H1 (cell line): ENCODE measurements at regions not wholly inside any gene's neighbourhood (a gene's known extent, or its start where the extent isn't known, plus 50 kb on each side); places are given as distances from the start of the nearest gene placed in this dataset.

Experiments
- CTCF ChIA-PET: fragments of 300-600 bp; sonication (Branson Sonifier 250); formaldehyde crosslinking; loops from one replicate; lab custom pipeline; 2021; ENCODE audit not compliant: partially characterized antibody; lab: Charles Lee
- POLR2A ChIA-PET: fragments of 300-600 bp; sonication (Branson Sonifier 250); formaldehyde crosslinking; loops from one replicate; lab custom pipeline; 2021; ENCODE audit warnings: inconsistent platforms; ENCODE audit not compliant: partially characterized antibody; lab: Charles Lee
- DNase-seq, 2 experiments: peaks; one replicate each; pipeline versions ENCODE4 v3.0.0 to v3.0.0-alpha.2; 2010 to 2022; ENCODE audit warnings: low spot score in 2 of 2, low read depth in 1 of 2, mixed read lengths in 1 of 2
- FAIRE-seq: peaks from 2 replicates; lab custom pipeline; 2011; peaks lifted over from hg19 to GRCh38; lab: Jason Lieb, UNC
- H2AFZ ChIP-seq: 2 replicates; pipeline ENCODE4 v1.8.1; 2012; ENCODE audit warnings: low read length, inconsistent platforms
- H2AK5ac ChIP-seq: 2 replicates; pipeline ENCODE4 v1.6.1; 2013; ENCODE audit warnings: low read depth, low read length
- H2BK120ac ChIP-seq: replicated peaks from 2 replicates; pipeline ENCODE3; 2013; ENCODE audit warnings: low read depth, low read length, inconsistent platforms
- H2BK12ac ChIP-seq: 2 replicates; pipeline ENCODE4 v1.6.1; 2013; ENCODE audit warnings: low read depth, low read length
- H2BK15ac ChIP-seq: 2 replicates; pipeline ENCODE4 v1.6.1; 2013; ENCODE audit warnings: low read length
- H2BK20ac ChIP-seq: 2 replicates; pipeline ENCODE4 v1.6.1; 2013; ENCODE audit warnings: low read length
- H2BK5ac ChIP-seq: 2 replicates; pipeline ENCODE4 v1.6.1; 2013; ENCODE audit warnings: low read depth, low read length
- H3K14ac ChIP-seq: 2 replicates; pipeline ENCODE4 v1.6.1; 2013; ENCODE audit warnings: inconsistent platforms; ENCODE audit not compliant: insufficient read length
- H3K18ac ChIP-seq: 2 replicates; pipeline ENCODE4 v1.6.1; 2013; ENCODE audit warnings: low read length; ENCODE audit errors: extremely low read depth
- H3K23ac ChIP-seq: 2 replicates; pipeline ENCODE4 v1.6.1; 2013; ENCODE audit warnings: inconsistent platforms; ENCODE audit not compliant: insufficient read length
- H3K23me2 ChIP-seq: 2 replicates; pipeline ENCODE4 v1.6.1; 2013; ENCODE audit warnings: low read depth, low read length
- H3K27ac ChIP-seq: 2 replicates; pipeline ENCODE4 v1.6.1; 2011; ENCODE audit warnings: low read depth, low read length, inconsistent platforms
- H3K27me3 ChIP-seq, 4 experiments: replicated peaks in 1 of 4; 1 replicate in 1 of 4; 2 replicates in 3 of 4; pipeline versions ENCODE4 v1.6.1 to v1.8.1; 2011 to 2013; ENCODE audit warnings: low read length in 3 of 4, mild to moderate bottlenecking in 3 of 4, inconsistent platforms in 2 of 4, mixed read lengths in 2 of 4, moderate library complexity in 1 of 4; ENCODE audit not compliant: control insufficient read depth in 3 of 4, insufficient read depth in 3 of 4; ENCODE audit errors: extremely low read depth in 1 of 4
- H3K36me3 ChIP-seq, 4 experiments: 2 replicates each; pipeline versions ENCODE4 v1.6.1 to v1.8.1; 2011 to 2013; ENCODE audit warnings: mild to moderate bottlenecking in 4 of 4, low read length in 3 of 4, moderate library complexity in 2 of 4, control low read depth in 1 of 4, inconsistent platforms in 1 of 4; ENCODE audit not compliant: insufficient read depth in 4 of 4, control insufficient read depth in 2 of 4
- H3K4ac ChIP-seq: replicated peaks from 2 replicates; pipeline ENCODE3; 2013; ENCODE audit warnings: low read length, low read depth, mixed read lengths, inconsistent platforms; ENCODE audit not compliant: insufficient read length
- H3K4me1 ChIP-seq, 4 experiments: replicated peaks in 1 of 4; 1 replicate in 1 of 4; 2 replicates in 3 of 4; pipeline versions ENCODE4 v1.6.1 to v1.8.1; 2011 to 2013; ENCODE audit warnings: low read length in 3 of 4, inconsistent platforms in 2 of 4, mixed read lengths in 1 of 4; ENCODE audit not compliant: insufficient read depth in 4 of 4, control insufficient read depth in 3 of 4
- H3K4me2 ChIP-seq, 2 experiments: 2 replicates each; pipeline versions ENCODE4 v1.6.1 to v1.8.1; 2011 to 2013; ENCODE audit warnings: low read depth in 2 of 2, low read length in 2 of 2, control low read depth in 1 of 2, inconsistent platforms in 1 of 2, mild to moderate bottlenecking in 1 of 2; ENCODE audit not compliant: insufficient read depth in 1 of 2
- H3K4me3 ChIP-seq, 4 experiments: fragments of 200-600, 300-600 bp in 1 of 4; sonication (generic), shearing (Covaris generic), sonication (Bioruptor Twin) in 1 of 4; 2 replicates each; pipeline versions ENCODE4 v1.5.1 to v1.8.1; 2011 to 2016; ENCODE audit warnings: low read length in 4 of 4, low read depth in 3 of 4, control low read depth in 2 of 4, inconsistent platforms in 2 of 4, mild to moderate bottlenecking in 2 of 4, mixed read lengths in 1 of 4, moderate library complexity in 1 of 4; ENCODE audit not compliant: insufficient read depth in 2 of 4; ENCODE audit errors: extremely low read depth in 1 of 4
- H3K56ac ChIP-seq: replicated peaks from 2 replicates; pipeline ENCODE3; 2013; ENCODE audit warnings: low read depth, mild to moderate bottlenecking, mixed read lengths, low read length, inconsistent platforms; ENCODE audit not compliant: insufficient read length
- H3K79me1 ChIP-seq: 2 replicates; pipeline ENCODE4 v1.6.1; 2013; ENCODE audit warnings: low read depth, low read length, control low read depth
- H3K79me2 ChIP-seq, 2 experiments: 2 replicates each; pipeline versions ENCODE4 v1.6.1 to v1.8.1; 2012 to 2013; ENCODE audit warnings: low read length in 2 of 2, mild to moderate bottlenecking in 2 of 2, inconsistent platforms in 1 of 2; ENCODE audit not compliant: insufficient read depth in 2 of 2, control insufficient read depth in 1 of 2
- H3K9ac ChIP-seq, 4 experiments: replicated peaks in 1 of 4; 1 replicate in 1 of 4; 2 replicates in 3 of 4; pipeline versions ENCODE4 v1.6.1 to v1.8.1; 2011 to 2013; ENCODE audit warnings: low read depth in 3 of 4, low read length in 3 of 4, control low read depth in 2 of 4, mild to moderate bottlenecking in 2 of 4, moderate library complexity in 2 of 4, inconsistent platforms in 1 of 4; ENCODE audit errors: extremely low read depth in 1 of 4
- H3K9me3 ChIP-seq, 2 experiments: 2 replicates each; pipeline versions ENCODE4 v1.6.1 to v1.8.1; 2012 to 2013; ENCODE audit warnings: mild to moderate bottlenecking in 2 of 2, moderate library complexity in 2 of 2, control low read depth in 1 of 2, inconsistent platforms in 1 of 2, low read depth in 1 of 2, low read length in 1 of 2, mixed read lengths in 1 of 2; ENCODE audit not compliant: insufficient read depth in 2 of 2
- H4K20me1 ChIP-seq, 2 experiments: replicated peaks in 1 of 2; 2 replicates each; pipeline versions ENCODE3 to v1.8.1; 2011 to 2013; ENCODE audit warnings: inconsistent platforms in 2 of 2, low read length in 2 of 2, mild to moderate bottlenecking in 1 of 2; ENCODE audit not compliant: insufficient read depth in 2 of 2, control insufficient read depth in 1 of 2
- H4K5ac ChIP-seq: 2 replicates; pipeline ENCODE4 v1.6.1; 2013; ENCODE audit warnings: low read length, low read depth, mixed read lengths, inconsistent platforms; ENCODE audit not compliant: insufficient read length
- H4K8ac ChIP-seq: 2 replicates; pipeline ENCODE4 v1.8.0; 2013; ENCODE audit warnings: mild to moderate bottlenecking, moderate library complexity, low read length, inconsistent platforms; ENCODE audit not compliant: insufficient read depth; ENCODE audit errors: extremely low read depth
- H4K91ac ChIP-seq: replicated peaks from 2 replicates; pipeline ENCODE3; 2013; ENCODE audit warnings: low read length, mixed read lengths, inconsistent platforms; ENCODE audit not compliant: insufficient read length
- POU5F1 ChIP-seq: IDR thresholded peaks from 2 replicates; pipeline ENCODE4 v1.6.1; 2011; ENCODE audit warnings: low read depth, mild to moderate bottlenecking, low read length, moderate library complexity
- RBBP5 ChIP-seq: IDR thresholded peaks from 2 replicates; pipeline ENCODE4 v1.7.1; 2012; ENCODE audit warnings: low read depth, mild to moderate bottlenecking, inconsistent platforms, low read length, moderate library complexity, borderline replicate concordance
- SIX5 ChIP-seq: IDR thresholded peaks from 2 replicates; pipeline ENCODE4 v1.6.1; 2011; ENCODE audit warnings: mild to moderate bottlenecking, low read depth, low read length
- SRF ChIP-seq: IDR thresholded peaks from 2 replicates; pipeline ENCODE4 v1.6.1; 2011; ENCODE audit warnings: mild to moderate bottlenecking, low read depth, low read length, moderate library complexity
- YY1 ChIP-seq: IDR thresholded peaks from 2 replicates; pipeline ENCODE4 v1.6.1; 2011; ENCODE audit warnings: low read depth, mild to moderate bottlenecking, low read length
- TF ChIP-seq, protein P1 (sequence below): IDR thresholded peaks from 2 replicates; pipeline ENCODE4 v1.6.1; 2012; ENCODE audit warnings: low read length, inconsistent platforms
- TF ChIP-seq, protein P2 (sequence below): IDR thresholded peaks from 2 replicates; pipeline ENCODE4 v1.6.1; 2012; ENCODE audit warnings: inconsistent platforms

DNA sequence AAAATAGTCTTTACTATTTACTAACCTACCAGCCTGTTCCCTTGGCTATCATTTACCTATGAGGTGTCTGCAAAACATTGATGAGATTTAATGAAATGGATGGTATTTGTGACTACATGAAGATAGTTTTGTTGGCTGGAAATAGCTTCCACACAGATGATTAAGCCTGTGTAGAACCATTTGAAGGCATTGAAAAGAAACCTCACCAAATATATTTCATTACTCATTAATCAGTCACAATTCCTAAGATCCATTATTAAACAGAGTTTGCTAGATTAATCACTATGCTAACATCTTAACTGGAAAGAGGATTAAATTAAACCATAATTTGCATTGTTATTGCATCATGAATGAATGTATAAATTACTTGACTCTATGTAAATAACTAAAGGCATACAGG, 560.3 kb downstream of the BMP2 start:
- H3K4me3 ChIP-seq = no peak overlapping the region
- H3K4ac ChIP-seq = no peak overlapping the region
- TF ChIP-seq, protein P1, sequence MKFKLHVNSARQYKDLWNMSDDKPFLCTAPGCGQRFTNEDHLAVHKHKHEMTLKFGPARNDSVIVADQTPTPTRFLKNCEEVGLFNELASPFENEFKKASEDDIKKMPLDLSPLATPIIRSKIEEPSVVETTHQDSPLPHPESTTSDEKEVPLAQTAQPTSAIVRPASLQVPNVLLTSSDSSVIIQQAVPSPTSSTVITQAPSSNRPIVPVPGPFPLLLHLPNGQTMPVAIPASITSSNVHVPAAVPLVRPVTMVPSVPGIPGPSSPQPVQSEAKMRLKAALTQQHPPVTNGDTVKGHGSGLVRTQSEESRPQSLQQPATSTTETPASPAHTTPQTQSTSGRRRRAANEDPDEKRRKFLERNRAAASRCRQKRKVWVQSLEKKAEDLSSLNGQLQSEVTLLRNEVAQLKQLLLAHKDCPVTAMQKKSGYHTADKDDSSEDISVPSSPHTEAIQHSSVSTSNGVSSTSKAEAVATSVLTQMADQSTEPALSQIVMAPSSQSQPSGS = no peak
- no peak for TF ChIP-seq YY1
- TF ChIP-seq, protein P2, sequence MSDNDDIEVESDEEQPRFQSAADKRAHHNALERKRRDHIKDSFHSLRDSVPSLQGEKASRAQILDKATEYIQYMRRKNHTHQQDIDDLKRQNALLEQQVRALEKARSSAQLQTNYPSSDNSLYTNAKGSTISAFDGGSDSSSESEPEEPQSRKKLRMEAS = no peak
- TF ChIP-seq SIX5 = no peak
- no peak for TF ChIP-seq RBBP5
- no peak for TF ChIP-seq SRF
- no peak for TF ChIP-seq POU5F1
- no peaks in the 10 kb centered on the region for H3K36me3 ChIP-seq
- H4K20me1 ChIP-seq = peaks cover 0 to 1% of the 10 kb centered on the region in 2 experiments
- H3K9me3 ChIP-seq = no peaks in the 10 kb centered on the region
- H2BK12ac ChIP-seq = no peak overlapping the region
- no peaks in the 10 kb centered on the region for H3K27me3 ChIP-seq
- H3K14ac ChIP-seq = no peak overlapping the region
- H3K18ac ChIP-seq = no peak overlapping the region
- no peak overlapping the region for H2BK15ac ChIP-seq
- H4K5ac ChIP-seq = no peak overlapping the region
- no peaks in the 10 kb centered on the region for H3K79me2 ChIP-seq
- no peak overlapping the region for H4K91ac ChIP-seq
- ChIA-PET CTCF (interaction anchor here (1.1 kb wide), 1 partner anchor 1128 kb away, joined by 3 read pairs; no protein-coding TSS in a partner anchor), POLR2A (no interaction called here)
- no peaks in the 10 kb centered on the region for H3K23me2 ChIP-seq
- H4K8ac ChIP-seq = no peak overlapping the region
- no peak overlapping the region for H2AFZ ChIP-seq
- no peak for FAIRE-seq
- H2AK5ac ChIP-seq = no peak overlapping the region
- no peak overlapping the region for H2BK5ac ChIP-seq
- H3K23ac ChIP-seq = no peak overlapping the region
- no peak overlapping the region for H3K9ac ChIP-seq
- H3K27ac ChIP-seq = no peak overlapping the region
- no peak overlapping the region for H2BK120ac ChIP-seq
- no peak overlapping the region for H3K4me2 ChIP-seq
- H2BK20ac ChIP-seq = no peak overlapping the region
- no peaks in the 10 kb centered on the region for H3K4me1 ChIP-seq
- no peak overlapping the region for H3K56ac ChIP-seq
- DNase-seq = no peak
- H3K79me1 ChIP-seq = no peaks in the 10 kb centered on the region
